GM21515 (cell line): ENCODE measurements at regions not wholly inside any gene's neighbourhood (a gene's known extent, or its start where the extent isn't known, plus 50 kb on each side); places are given as distances from the start of the nearest gene placed in this dataset.
"Not testable (repeated sequence)": the region's sequence is repeated elsewhere in the genome, so short reads cannot be mapped to it uniquely, and the experiment has no call there.

Experiments
- ATAC-seq: cut with Tn5 transposase; IDR thresholded peaks from one replicate; pipeline ENCODE4 v1.9.1; 2021; ENCODE audit not compliant: unreplicated experiment

DNA sequence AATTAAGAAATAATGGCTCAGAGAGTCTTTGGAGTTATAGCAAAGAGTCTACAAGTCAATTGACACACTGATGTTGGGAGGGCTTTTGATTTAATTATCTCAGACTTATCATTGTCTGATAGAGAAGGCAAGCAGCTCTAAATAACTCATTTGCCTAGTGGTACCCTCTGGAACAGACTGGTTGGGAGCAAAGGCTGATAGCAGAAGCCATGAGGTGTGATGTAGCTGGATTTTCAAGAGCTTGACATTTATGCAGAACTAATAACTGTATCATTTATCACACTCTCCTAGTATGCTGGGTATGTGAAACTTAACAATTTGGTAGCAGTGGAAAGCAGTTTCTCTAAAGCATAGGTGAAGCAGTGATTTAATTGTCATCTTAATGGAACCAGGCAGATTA is 380.6 kb downstream of the TENT5A start:
- ATAC-seq: no peak

GRCh38 chr6:81366972-81367371 is 385.5 kb downstream of the TENT5A start:
- no peak for ATAC-seq

GRCh38 chr6:81362246-81362645 is 390.2 kb downstream of the TENT5A start:
- no peak for ATAC-seq

- no peak for ATAC-seq
Observed at GRCh38 chr6:81353262-81353661, 399.2 kb downstream of the TENT5A start.

GRCh38 chr6:81344026-81344425 is 408.5 kb downstream of the TENT5A start:
- ATAC-seq: not testable (repeated sequence)

- ATAC-seq: no peak
Observed at GRCh38 chr6:81340946-81341345, 411.5 kb downstream of the TENT5A start.

DNA sequence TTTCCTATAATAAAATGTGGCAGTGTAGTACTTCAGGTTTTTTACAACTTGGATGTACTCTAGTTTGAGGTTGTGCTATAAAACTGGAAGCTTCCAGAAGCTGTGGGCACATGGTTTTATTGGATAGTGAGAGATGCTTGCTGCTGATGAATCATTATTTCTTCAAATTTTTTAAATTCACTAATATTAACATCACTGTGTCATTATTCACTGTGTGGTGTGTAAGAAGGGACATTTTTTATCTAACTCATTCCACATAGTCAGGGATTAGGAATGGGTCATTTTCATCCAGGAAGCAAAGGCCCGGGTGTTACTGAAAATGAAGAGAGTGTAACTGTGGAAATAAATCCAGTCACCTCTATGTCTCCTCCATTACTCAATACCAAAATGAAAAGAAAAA is 421.0 kb downstream of the TENT5A start:
- no peak for ATAC-seq

DNA sequence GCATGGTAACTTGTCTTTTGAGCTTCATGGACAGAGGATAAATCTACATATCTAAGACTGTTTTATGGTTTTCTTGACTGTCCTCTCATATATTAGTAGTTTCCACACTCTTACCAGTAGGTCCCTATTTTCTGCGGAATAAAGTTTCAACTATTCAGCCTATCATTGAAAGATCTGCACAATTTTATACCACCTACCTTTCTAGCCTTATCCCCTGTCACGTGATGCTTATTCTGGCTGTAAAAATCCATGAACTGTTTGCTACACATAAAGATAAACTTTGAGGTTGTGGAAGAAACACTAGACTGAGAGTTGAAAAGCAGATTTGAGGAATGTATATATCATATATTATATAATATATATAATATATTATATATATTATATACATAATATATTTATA is 423.8 kb downstream of the TENT5A start:
- no peak for ATAC-seq

- no peak for ATAC-seq
Observed at GRCh38 chr6:81326881-81327561, 425.5 kb downstream of the TENT5A start.

DNA sequence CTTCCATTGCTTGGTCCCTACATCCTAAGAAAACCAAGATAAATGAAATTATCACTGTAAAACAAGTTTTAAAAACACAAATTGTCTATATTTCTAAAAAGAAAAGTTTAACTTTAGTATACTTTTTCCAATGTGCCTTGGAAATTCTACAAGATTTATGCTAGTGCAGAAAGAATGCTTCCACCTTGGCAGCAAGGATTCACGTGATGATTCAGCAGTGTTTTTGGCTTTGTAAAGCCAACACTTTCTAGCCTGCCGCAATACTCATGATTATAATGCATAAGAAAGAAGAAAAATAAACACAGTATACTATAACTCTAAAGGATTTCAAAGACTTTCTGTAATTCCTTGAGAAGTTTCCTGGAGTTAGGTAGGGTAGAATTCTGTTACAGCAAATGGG is 442.7 kb downstream of the TENT5A start:
- ATAC-seq: no peak

GRCh38 chr6:81308577-81309279 is 443.8 kb downstream of the TENT5A start:
- ATAC-seq: no peak

DNA sequence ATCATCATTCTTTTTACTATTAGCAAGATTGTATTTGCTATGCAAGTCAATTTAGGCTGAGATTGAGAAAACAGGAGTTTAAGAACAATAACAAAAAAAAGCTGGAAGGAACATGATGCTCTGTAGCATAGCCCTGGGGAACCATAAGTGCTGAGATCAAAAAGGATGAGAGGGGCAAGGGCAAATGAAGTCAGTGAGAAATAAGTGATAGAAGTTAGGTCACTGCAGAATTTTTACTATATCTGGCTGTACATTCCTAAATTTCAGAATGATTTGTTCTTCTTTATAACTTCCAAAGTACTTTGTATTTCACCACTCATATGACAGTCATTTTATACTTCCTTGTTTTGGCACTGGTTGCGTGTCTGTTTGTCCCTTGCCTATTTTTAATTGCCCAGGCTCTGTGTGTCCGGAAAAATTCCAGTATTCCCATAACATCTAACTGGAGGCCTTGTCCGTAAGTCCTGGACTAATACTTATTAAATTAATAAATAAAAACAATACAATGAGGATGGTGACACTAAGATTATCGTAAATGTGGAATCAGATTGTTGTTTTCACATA is 444.7 kb downstream of the TENT5A start:
- ATAC-seq: no peak

DNA sequence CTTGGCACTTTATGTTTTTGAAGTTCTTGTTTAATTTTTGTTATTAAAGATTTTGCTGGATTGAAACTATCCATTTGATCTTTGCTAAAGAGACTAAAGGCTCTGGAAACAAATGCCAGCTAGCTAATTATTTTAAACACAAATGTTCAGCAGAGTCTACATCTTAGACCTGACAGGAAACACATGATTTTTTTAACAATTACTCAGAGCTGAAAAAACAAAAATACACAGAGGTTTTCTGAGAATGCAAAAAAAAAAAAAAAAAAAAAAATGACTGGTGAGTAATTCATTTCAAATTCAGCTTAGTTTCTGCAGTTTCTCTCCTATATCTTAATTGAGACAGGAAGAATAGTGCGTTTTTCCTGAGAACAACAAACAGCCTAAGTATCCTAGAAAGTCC is 448.0 kb downstream of the TENT5A start:
- ATAC-seq: no peak

DNA sequence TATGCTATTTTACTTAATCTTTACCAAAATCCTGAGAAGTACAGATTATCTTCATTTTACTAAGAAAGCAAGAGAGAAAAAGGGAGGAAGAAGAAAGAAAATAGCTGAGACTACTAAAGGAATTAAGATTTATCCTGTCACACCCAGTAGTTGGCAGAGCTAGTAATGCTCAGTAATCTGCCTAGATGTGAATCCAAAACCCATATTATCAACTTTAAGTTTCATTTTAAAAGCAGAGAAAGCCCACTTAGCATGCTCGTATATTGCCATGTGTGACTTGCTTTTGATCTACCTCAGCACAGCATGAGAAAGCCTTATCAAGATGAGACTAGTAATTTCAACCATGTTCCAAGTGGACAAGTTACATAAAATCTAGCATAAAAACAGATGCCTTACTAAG is 451.5 kb downstream of the TENT5A start:
- ATAC-seq: no peak

DNA sequence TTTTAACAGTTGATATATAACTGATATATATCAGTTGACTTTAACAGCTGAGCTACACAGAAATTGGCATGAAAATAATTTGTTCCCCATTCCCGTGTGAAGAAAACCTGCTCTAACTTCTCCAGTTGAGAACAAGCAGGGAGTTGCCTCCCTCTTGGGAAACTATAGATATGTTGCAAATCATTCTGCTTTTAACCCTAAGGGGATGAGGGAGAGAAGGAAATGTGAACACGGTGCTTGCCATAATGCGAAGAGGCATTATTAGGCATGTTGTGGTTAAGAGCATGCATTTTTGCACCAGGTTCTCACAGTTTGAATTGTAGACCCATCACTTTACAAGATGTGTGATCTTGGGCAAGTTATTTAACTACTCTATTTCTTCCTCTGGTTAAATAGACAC is 453.7 kb downstream of the TENT5A start:
- ATAC-seq: no peak

GRCh38 chr6:81295310-81295709 is 457.2 kb downstream of the TENT5A start:
- no peak for ATAC-seq

GRCh38 chr6:81293896-81294295 is 458.6 kb downstream of the TENT5A start:
- no peak for ATAC-seq

DNA sequence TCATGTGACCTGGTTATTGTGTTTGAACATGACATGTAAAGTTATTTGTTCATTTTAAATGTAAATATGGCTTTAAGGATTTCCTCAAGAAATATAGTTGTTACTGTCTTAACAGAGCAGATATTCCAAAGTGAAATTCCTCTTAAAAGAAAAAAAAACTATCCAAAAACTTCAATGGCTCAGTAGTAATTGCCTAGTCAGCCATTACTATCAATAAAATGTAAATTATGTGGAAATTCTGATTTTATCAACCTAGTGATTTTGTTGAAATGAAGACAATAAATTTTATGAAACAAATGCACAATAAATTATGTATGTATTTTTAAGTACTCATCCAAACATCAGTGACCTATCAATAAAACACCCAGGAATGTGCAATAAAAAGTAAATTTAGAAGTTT is 463.3 kb downstream of the TENT5A start:
- no peak for ATAC-seq

- no peak for ATAC-seq
Observed at GRCh38 chr6:81265106-81265505, 487.4 kb downstream of the TENT5A start.

GRCh38 chr6:81263531-81264168 is 488.8 kb downstream of the TENT5A start:
- no peak for ATAC-seq

- ATAC-seq: no peak
Observed at GRCh38 chr6:81262656-81263055, 489.8 kb downstream of the TENT5A start.

DNA sequence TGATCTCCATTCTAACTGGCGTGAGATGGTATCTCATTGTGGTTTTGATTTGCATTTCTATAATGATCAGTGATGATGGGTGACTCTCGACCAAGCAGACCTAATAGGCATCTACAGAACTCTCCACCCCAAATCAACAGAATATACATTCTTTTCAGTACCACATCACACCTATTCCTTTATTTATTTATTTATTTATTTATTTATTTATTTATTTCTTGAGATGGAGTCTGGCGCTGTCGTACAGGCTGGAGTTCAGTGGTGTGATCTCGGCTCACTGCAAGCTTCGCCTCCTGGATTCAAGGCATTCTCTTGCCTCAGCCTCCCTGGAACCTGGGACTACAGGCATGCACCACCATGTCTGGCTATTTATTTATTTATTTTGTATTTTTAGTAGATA is 496.3 kb downstream of the TENT5A start:
- ATAC-seq: not testable (repeated sequence)
